SK-N-SH treated with all-trans-retinoic acid at 6 μM for 48 hours (cell line): ENCODE measurements at regions not wholly inside any gene's neighbourhood (a gene's known extent, or its start where the extent isn't known, plus 50 kb on each side); places are given as distances from the start of the nearest gene placed in this dataset.

Experiments used
- ATAC-seq: fragments of 200-7000 bp; cut with Tn5 transposase; 3 replicates; pipeline ENCODE4 v1.9.1; 2020; ENCODE audit warnings: mild to moderate bottlenecking, moderate library complexity
- ARNTL ChIP-seq: fragments of 450-650 bp; formaldehyde crosslinking; IDR thresholded peaks from 2 replicates; pipeline ENCODE4 v1.5.0; 2020; ENCODE audit warnings: low read depth, mild to moderate bottlenecking, moderate library complexity, borderline replicate concordance
- BACH2 ChIP-seq: fragments of 250-450 bp; sonication (Bioruptor Pico); IDR thresholded peaks from 2 replicates; pipeline ENCODE4 v1.9.0; 2021; ENCODE audit warnings: mild to moderate bottlenecking, borderline replicate concordance
- CREB5 ChIP-seq: fragments of 250-450 bp; sonication (Bioruptor Pico); IDR thresholded peaks from 2 replicates; pipeline ENCODE4 v1.5.1; 2020; ENCODE audit warnings: low read depth, mild to moderate bottlenecking, moderate library complexity
- CSDC2 ChIP-seq: fragments of 250-450 bp; sonication (Bioruptor Pico); IDR thresholded peaks from 2 replicates; pipeline ENCODE4 v1.5.0; 2020; ENCODE audit warnings: mild to moderate bottlenecking, moderate library complexity
- ESRRG ChIP-seq: fragments of 250-450 bp; sonication (Bioruptor Pico); IDR thresholded peaks from 2 replicates; pipeline ENCODE4 v1.6.1; 2021; ENCODE audit warnings: mild to moderate bottlenecking
- GLIS3 ChIP-seq: fragments of 250-450 bp; sonication (Bioruptor Pico); IDR thresholded peaks from 2 replicates; pipeline ENCODE4 v1.5.0; 2020; ENCODE audit warnings: mild to moderate bottlenecking, moderate library complexity
- ISL1 ChIP-seq: fragments of 250-450 bp; sonication (Bioruptor Pico); IDR thresholded peaks from 2 replicates; pipeline ENCODE4 v2.1.2; 2022; ENCODE audit warnings: mild to moderate bottlenecking, moderate library complexity
- OSR1 ChIP-seq: fragments of 250-450 bp; sonication (Bioruptor Pico); IDR thresholded peaks from 2 replicates; pipeline ENCODE4 v1.8.0; 2022; ENCODE audit warnings: moderate library complexity, mild to moderate bottlenecking, inconsistent platforms
- POU6F1 ChIP-seq: fragments of 250-450 bp; sonication (Bioruptor Pico); IDR thresholded peaks from 2 replicates; pipeline ENCODE4 v1.8.0; 2021; ENCODE audit warnings: low read depth, mild to moderate bottlenecking, moderate library complexity, borderline replicate concordance
- PPARA ChIP-seq: fragments of 250-450 bp; sonication (Bioruptor Pico); IDR thresholded peaks from 2 replicates; pipeline ENCODE4 v1.5.0; 2020; ENCODE audit warnings: mild to moderate bottlenecking, borderline replicate concordance
- RARB ChIP-seq: fragments of 250-450 bp; sonication (Bioruptor Pico); IDR thresholded peaks from 2 replicates; pipeline ENCODE4 v1.8.0; 2021; ENCODE audit warnings: mild to moderate bottlenecking, moderate library complexity
- SNAI2 ChIP-seq: fragments of 250-450 bp; sonication (Bioruptor Pico); IDR thresholded peaks from 2 replicates; pipeline ENCODE4 v1.5.0; 2020; ENCODE audit warnings: mild to moderate bottlenecking, moderate library complexity
- TCF4 ChIP-seq: fragments of 250-450 bp; sonication (Bioruptor Pico); IDR thresholded peaks from 2 replicates; pipeline ENCODE4 v1.8.0; 2021; ENCODE audit warnings: mild to moderate bottlenecking, moderate library complexity, borderline replicate concordance
- ZC3H10 ChIP-seq: fragments of 250-450 bp; sonication (Bioruptor Pico); IDR thresholded peaks from 2 replicates; pipeline ENCODE4 v1.5.1; 2021; ENCODE audit warnings: mild to moderate bottlenecking, moderate library complexity
- ZFP3 ChIP-seq: fragments of 250-450 bp; sonication (Bioruptor Pico); IDR thresholded peaks from 2 replicates; pipeline ENCODE4 v1.5.0; 2020; ENCODE audit warnings: mild to moderate bottlenecking, moderate library complexity
- ZFP30 ChIP-seq: fragments of 450-650 bp; formaldehyde crosslinking; IDR thresholded peaks from 2 replicates; pipeline ENCODE4 v1.5.0; 2022; ENCODE audit warnings: mild to moderate bottlenecking, moderate library complexity
- ZNF565 ChIP-seq: fragments of 450-650 bp; formaldehyde crosslinking; conservative IDR thresholded peaks from 2 replicates; pipeline ENCODE4 v1.5.0; 2020; ENCODE audit warnings: low read depth, mild to moderate bottlenecking, moderate library complexity
- ZNF70 ChIP-seq: fragments of 450-650 bp; formaldehyde crosslinking; IDR thresholded peaks from 2 replicates; pipeline ENCODE4 v1.5.0; 2020; ENCODE audit warnings: mild to moderate bottlenecking, moderate library complexity
- ZNF8 ChIP-seq: fragments of 450-650 bp; formaldehyde crosslinking; IDR thresholded peaks from 2 replicates; pipeline ENCODE4 v1.5.0; 2020; ENCODE audit warnings: mild to moderate bottlenecking, moderate library complexity
- TF ChIP-seq, protein P1 (sequence below): fragments of 250-450 bp; sonication (Bioruptor Pico); IDR thresholded peaks from 2 replicates; pipeline ENCODE4 v1.5.0; 2020; ENCODE audit warnings: mild to moderate bottlenecking, moderate library complexity
- TF ChIP-seq, protein P2 (sequence below): fragments of 250-450 bp; sonication (Bioruptor Pico); IDR thresholded peaks from 2 replicates; pipeline ENCODE4 v1.8.0; 2020; ENCODE audit warnings: mild to moderate bottlenecking, moderate library complexity, borderline replicate concordance

DNA sequence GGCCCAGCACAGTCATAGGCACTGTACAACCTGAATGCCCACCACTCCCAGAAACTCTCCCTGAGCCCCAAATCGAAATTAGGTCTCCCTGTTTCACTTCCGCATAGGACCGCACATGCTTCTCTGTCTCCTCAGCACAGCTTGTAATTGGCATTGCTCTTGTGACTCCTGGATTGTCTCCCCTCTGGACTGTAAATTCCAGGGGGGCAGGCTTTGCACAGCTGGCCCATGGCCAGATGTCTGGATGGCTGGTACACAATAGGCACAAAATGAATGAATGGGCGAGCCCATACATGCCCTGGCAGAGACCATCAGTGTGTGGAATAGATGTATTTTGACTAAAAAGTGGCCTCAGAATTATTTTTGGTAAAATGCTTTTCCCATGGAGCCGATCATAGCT, 63.3 kb upstream of the PHF21B start:
- TF ChIP-seq ZFP3 (CRISPR knock-in tag) (no peak), PPARA (CRISPR knock-in tag) (no peak), ZFP30 (CRISPR knock-in tag) (no peak), CSDC2 (CRISPR knock-in tag) (no peak), BACH2 (CRISPR knock-in tag) (no peak), TCF4 (no peak), ZNF70 (CRISPR knock-in tag) (no peak), ZNF8 (CRISPR knock-in tag) (no peak)
- TF ChIP-seq, protein P1, sequence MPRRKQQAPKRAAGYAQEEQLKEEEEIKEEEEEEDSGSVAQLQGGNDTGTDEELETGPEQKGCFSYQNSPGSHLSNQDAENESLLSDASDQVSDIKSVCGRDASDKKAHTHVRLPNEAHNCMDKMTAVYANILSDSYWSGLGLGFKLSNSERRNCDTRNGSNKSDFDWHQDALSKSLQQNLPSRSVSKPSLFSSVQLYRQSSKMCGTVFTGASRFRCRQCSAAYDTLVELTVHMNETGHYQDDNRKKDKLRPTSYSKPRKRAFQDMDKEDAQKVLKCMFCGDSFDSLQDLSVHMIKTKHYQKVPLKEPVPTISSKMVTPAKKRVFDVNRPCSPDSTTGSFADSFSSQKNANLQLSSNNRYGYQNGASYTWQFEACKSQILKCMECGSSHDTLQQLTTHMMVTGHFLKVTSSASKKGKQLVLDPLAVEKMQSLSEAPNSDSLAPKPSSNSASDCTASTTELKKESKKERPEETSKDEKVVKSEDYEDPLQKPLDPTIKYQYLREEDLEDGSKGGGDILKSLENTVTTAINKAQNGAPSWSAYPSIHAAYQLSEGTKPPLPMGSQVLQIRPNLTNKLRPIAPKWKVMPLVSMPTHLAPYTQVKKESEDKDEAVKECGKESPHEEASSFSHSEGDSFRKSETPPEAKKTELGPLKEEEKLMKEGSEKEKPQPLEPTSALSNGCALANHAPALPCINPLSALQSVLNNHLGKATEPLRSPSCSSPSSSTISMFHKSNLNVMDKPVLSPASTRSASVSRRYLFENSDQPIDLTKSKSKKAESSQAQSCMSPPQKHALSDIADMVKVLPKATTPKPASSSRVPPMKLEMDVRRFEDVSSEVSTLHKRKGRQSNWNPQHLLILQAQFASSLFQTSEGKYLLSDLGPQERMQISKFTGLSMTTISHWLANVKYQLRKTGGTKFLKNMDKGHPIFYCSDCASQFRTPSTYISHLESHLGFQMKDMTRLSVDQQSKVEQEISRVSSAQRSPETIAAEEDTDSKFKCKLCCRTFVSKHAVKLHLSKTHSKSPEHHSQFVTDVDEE (CRISPR knock-in tag): no peak
- no peak for ATAC-seq

DNA sequence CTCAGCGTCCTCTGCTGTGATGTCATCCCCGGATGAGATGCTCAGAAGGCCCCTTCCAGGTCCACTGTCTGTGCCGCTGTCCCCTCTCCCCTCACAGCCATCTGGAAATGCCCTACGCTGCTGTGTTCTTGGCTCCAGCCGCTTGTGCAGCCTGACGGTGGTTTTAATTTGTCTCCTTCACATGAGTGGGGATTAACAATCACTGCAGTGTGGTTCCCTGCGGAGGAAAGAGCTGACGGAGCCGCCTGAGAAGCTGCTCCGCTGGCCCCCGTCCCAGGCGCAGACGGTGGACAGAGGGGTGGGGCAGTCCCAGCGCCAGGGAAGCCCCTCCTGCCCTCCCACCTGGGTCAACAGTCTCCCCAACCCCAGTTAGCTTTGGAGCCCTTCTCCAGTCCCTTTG, 67.5 kb upstream of the PHF21B start:
- TF ChIP-seq ISL1 (no peak), ZNF565 (CRISPR knock-in tag) (no peak), ZFP3 (CRISPR knock-in tag) (no peak), PPARA (CRISPR knock-in tag) (no peak), CSDC2 (CRISPR knock-in tag) (no peak), RARB (no peak), ZC3H10 (CRISPR knock-in tag) (no peak), ARNTL (no peak), BACH2 (CRISPR knock-in tag) (no peak), ZNF8 (CRISPR knock-in tag) (no peak), GLIS3 (no peak), CREB5 (CRISPR knock-in tag) (no peak), TCF4 (no peak), ZFP30 (CRISPR knock-in tag) (no peak), POU6F1 (CRISPR knock-in tag) (no peak), ZNF70 (CRISPR knock-in tag) (no peak)
- TF ChIP-seq, protein P1 (CRISPR knock-in tag): no peak
- TF ChIP-seq, protein P2, sequence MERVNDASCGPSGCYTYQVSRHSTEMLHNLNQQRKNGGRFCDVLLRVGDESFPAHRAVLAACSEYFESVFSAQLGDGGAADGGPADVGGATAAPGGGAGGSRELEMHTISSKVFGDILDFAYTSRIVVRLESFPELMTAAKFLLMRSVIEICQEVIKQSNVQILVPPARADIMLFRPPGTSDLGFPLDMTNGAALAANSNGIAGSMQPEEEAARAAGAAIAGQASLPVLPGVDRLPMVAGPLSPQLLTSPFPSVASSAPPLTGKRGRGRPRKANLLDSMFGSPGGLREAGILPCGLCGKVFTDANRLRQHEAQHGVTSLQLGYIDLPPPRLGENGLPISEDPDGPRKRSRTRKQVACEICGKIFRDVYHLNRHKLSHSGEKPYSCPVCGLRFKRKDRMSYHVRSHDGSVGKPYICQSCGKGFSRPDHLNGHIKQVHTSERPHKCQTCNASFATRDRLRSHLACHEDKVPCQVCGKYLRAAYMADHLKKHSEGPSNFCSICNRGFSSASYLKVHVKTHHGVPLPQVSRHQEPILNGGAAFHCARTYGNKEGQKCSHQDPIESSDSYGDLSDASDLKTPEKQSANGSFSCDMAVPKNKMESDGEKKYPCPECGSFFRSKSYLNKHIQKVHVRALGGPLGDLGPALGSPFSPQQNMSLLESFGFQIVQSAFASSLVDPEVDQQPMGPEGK (CRISPR knock-in tag): no peak

GRCh38 chr22:45077826-45078334, 68.1 kb upstream of the PHF21B start:
- no peak for ATAC-seq
- TF ChIP-seq POU6F1 (CRISPR knock-in tag) (no peak), ZFP30 (CRISPR knock-in tag) (no peak), SNAI2 (CRISPR knock-in tag) (no peak), OSR1 (CRISPR knock-in tag) (no peak), ZC3H10 (CRISPR knock-in tag) (no peak), ARNTL (no peak), ZNF8 (CRISPR knock-in tag) (no peak), ESRRG (CRISPR knock-in tag) (no peak), TCF4 (no peak), GLIS3 (no peak), ZFP3 (CRISPR knock-in tag) (no peak), PPARA (CRISPR knock-in tag) (no peak), BACH2 (CRISPR knock-in tag) (no peak)

More for the DNA sequence above, 67.5 kb upstream of the PHF21B start:
- no peak for ATAC-seq
